Stimulated activated CD8-positive, alpha-beta memory T cell treated with anti-CD3 and anti-CD28 coated beads, Interleukin-12 subunit alpha, Interleukin-12 subunit beta, amount 100 ng/mL, for 1 hour (primary cell): ENCODE measurements at regions not wholly inside any gene's neighbourhood (a gene's known extent, or its start where the extent isn't known, plus 50 kb on each side); places are given as distances from the start of the nearest gene placed in this dataset.

Experiments
- DNase-seq: peaks from one replicate; pipeline ENCODE4 v3.0.0-alpha.2; 2020; ENCODE audit warnings: low read depth

- peak; percentile 26 for DNase-seq
Measured at GRCh38 chr14:21734457-21735074, 60.9 kb upstream of the OR4E1 start.

- DNase-seq, result no peak
Measured at GRCh38 chr14:21729703-21730233, 56.1 kb upstream of the OR4E1 start.

GRCh38 chr14:21725250-21725649 lies 51.6 kb upstream of the OR4E1 start:
- no peak for DNase-seq

GRCh38 chr14:21724090-21724973 lies 50.7 kb upstream of the OR4E1 start:
- DNase-seq, result no peak

GRCh38 chr14:21723431-21724045 lies 49.9 kb upstream of the OR4E1 start:
- DNase-seq, result no peak
